MM.1S (cell line): ENCODE measurements at regions not wholly inside any gene's neighbourhood (a gene's known extent, or its start where the extent isn't known, plus 50 kb on each side); places are given as distances from the start of the nearest gene placed in this dataset.

ENCODE experiments used
- DNase-seq: peaks from one replicate; pipeline ENCODE4 v3.0.0-alpha.2; 2015
- H2AFZ ChIP-seq: fragments of 300-600 bp; sonication (generic); 2 replicates; pipeline ENCODE4 v1.6.0; 2016; ENCODE audit warnings: antibody characterized with exemption, low read length
- H3F3A ChIP-seq: fragments of 300-600 bp; sonication (generic); 2 replicates; pipeline ENCODE4 v1.6.1; 2016; ENCODE audit warnings: mild to moderate bottlenecking, antibody characterized with exemption, low read length, moderate library complexity, mixed read lengths; ENCODE audit not compliant: insufficient read depth
- H3K27ac ChIP-seq: fragments of 300-600 bp; sonication (generic); 2 replicates; pipeline ENCODE4 v1.5.1; 2016; ENCODE audit warnings: mild to moderate bottlenecking, low read length
- H3K27me3 ChIP-seq: fragments of 300-600 bp; sonication (generic); replicated peaks from 2 replicates; pipeline ENCODE4 v1.6.0; 2016; ENCODE audit warnings: low read length; ENCODE audit not compliant: insufficient read depth
- H3K36me3 ChIP-seq: fragments of 300-600 bp; sonication (generic); replicated peaks from 2 replicates; pipeline ENCODE4 v1.6.1; 2016; ENCODE audit warnings: mild to moderate bottlenecking, low read length, mixed read lengths; ENCODE audit not compliant: insufficient read depth
- H3K4me1 ChIP-seq: fragments of 300-600 bp; sonication (generic); 2 replicates; pipeline ENCODE4 v1.6.1; 2016; ENCODE audit warnings: low read length, mixed read lengths
- H3K4me2 ChIP-seq: fragments of 300-600 bp; sonication (generic); 2 replicates; pipeline ENCODE4 v1.6.0; 2016; ENCODE audit warnings: low read depth, low read length
- H3K4me3 ChIP-seq: fragments of 300-600 bp; sonication (generic); 2 replicates; pipeline ENCODE4 v1.5.1; 2016; ENCODE audit warnings: low read length, mixed read lengths
- H3K79me2 ChIP-seq: fragments of 300-600 bp; sonication (generic); 2 replicates; pipeline ENCODE4 v1.6.1; 2016; ENCODE audit warnings: mixed run types, low read length, mixed read lengths
- H3K9ac ChIP-seq: fragments of 300-600 bp; sonication (generic); 2 replicates; pipeline ENCODE4 v1.6.1; 2016; ENCODE audit warnings: low read length, mixed read lengths
- H3K9me2 ChIP-seq: fragments of 300-600 bp; sonication (generic); replicated peaks from 2 replicates; pipeline ENCODE4 v1.6.1; 2016; ENCODE audit warnings: mild to moderate bottlenecking, low read length, mixed read lengths; ENCODE audit not compliant: insufficient read depth
- H3K9me3 ChIP-seq: fragments of 300-600 bp; sonication (generic); replicated peaks from 2 replicates; pipeline ENCODE4 v1.6.1; 2016; ENCODE audit warnings: mild to moderate bottlenecking, low read length, mixed read lengths; ENCODE audit not compliant: insufficient read depth
- H4K20me1 ChIP-seq: fragments of 300-600 bp; sonication (generic); 2 replicates; pipeline ENCODE4 v1.6.1; 2016; ENCODE audit warnings: mild to moderate bottlenecking, low read length, moderate library complexity, mixed read lengths; ENCODE audit not compliant: insufficient read depth
- CTCF ChIP-seq: fragments of 300-600 bp; sonication (generic); IDR thresholded peaks from 2 replicates; pipeline ENCODE4 v1.5.1; 2016; ENCODE audit warnings: antibody characterized with exemption, low read length, mixed read lengths
- EZH2 ChIP-seq: fragments of 300-600 bp; sonication (generic); optimal IDR thresholded peaks from 2 replicates; pipeline ENCODE3; 2017; ENCODE audit warnings: low read depth, mild to moderate bottlenecking, antibody characterized with exemption, low read length, mixed read lengths
- EZH2phosphoT487 ChIP-seq: fragments of 300-600 bp; sonication (generic); IDR thresholded peaks from 2 replicates; pipeline ENCODE4 v1.6.1; 2018; ENCODE audit warnings: antibody characterized with exemption, low read length

- Histone ChIP-seq H3K4me2 (no peak overlapping the region), H3K27me3 (no peaks in the 10 kb centered on the region), H3F3A (no peaks in the 10 kb centered on the region), H4K20me1 (no peaks in the 10 kb centered on the region), H3K9me2 (no peaks in the 10 kb centered on the region), H3K27ac (no peak overlapping the region), H3K4me1 (no peaks in the 10 kb centered on the region), H3K9ac (no peak overlapping the region), H3K36me3 (no peaks in the 10 kb centered on the region), H3K79me2 (no peaks in the 10 kb centered on the region), H3K9me3 (no peaks in the 10 kb centered on the region; the same call in 1 of the 2 replicates), H2AFZ (no peak overlapping the region), H3K4me3 (no peak overlapping the region)
- DNase-seq, result no peak
- TF ChIP-seq EZH2phosphoT487, result no peak
- no peak for TF ChIP-seq CTCF
- TF ChIP-seq EZH2, result no peak
These were observed 132.7 kb upstream of the MAP1B start for GRCh38 chr5:71974622-71975021.

DNA sequence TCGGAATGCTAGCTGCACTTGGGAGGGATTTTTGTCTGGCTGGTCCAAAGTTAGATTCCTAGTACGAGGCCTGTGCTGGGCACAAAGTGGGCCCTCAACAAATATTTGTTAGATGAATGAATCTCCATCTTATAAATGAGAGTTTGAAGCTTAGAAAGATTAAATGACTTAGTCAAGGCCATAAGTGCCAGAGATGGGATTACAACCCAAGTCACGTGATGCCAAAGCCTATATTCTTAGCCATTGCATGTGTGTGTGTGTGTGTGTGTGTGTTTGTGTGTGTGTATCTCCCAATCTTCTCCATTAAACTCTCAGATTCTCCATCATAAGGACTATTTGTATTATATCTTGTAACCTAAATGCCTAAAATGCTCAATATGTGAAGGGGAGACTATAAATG lies 130.8 kb upstream of the MAP1B start:
- H3K9ac ChIP-seq, result no peak overlapping the region
- TF ChIP-seq EZH2phosphoT487 (no peak), CTCF (no peak), EZH2 (no peak)
- H3K79me2 ChIP-seq, result no peaks in the 10 kb centered on the region
- H3K9me3 ChIP-seq, result no peaks in the 10 kb centered on the region; the same call in 1 of the 2 replicates
- H3F3A ChIP-seq, result no peaks in the 10 kb centered on the region
- no peaks in the 10 kb centered on the region for H3K27me3 ChIP-seq
- no peak overlapping the region for H2AFZ ChIP-seq
- H3K4me1 ChIP-seq, result no peaks in the 10 kb centered on the region
- no peak overlapping the region for H3K4me2 ChIP-seq
- no peak overlapping the region for H3K4me3 ChIP-seq
- DNase-seq, result no peak
- H4K20me1 ChIP-seq, result no peaks in the 10 kb centered on the region
- H3K27ac ChIP-seq, result no peak overlapping the region
- no peaks in the 10 kb centered on the region for H3K36me3 ChIP-seq
- H3K9me2 ChIP-seq, result no peaks in the 10 kb centered on the region

DNA sequence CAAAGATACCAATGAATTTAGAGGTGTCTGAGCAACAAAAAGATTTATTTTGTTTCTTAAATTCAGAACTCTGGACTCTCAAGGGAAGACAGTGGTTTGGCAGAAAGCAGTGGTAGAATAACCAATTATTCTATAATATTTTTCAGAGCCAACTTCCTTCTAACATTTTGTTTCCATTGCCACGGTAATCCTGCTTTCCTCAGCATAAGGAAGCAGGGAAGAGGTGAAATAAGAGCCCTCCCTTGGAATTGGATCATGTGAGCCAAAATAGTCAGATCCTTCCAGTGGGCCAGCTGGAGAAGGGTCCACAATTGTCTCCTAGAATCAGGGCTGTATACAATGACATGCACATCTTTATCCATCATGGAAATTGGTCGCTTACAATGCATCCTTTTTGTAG lies 130.0 kb upstream of the MAP1B start:
- Histone ChIP-seq H3K36me3 (no peaks in the 10 kb centered on the region), H3K4me3 (no peak overlapping the region), H3K4me2 (no peak overlapping the region), H3K79me2 (no peaks in the 10 kb centered on the region), H3K4me1 (no peaks in the 10 kb centered on the region), H3K9ac (no peak overlapping the region), H3F3A (no peaks in the 10 kb centered on the region), H3K27me3 (no peaks in the 10 kb centered on the region), H3K27ac (no peak overlapping the region), H3K9me2 (no peaks in the 10 kb centered on the region), H4K20me1 (no peaks in the 10 kb centered on the region), H2AFZ (no peak overlapping the region), H3K9me3 (no peaks in the 10 kb centered on the region; the same call in 1 of the 2 replicates)
- no peak for DNase-seq
- TF ChIP-seq EZH2phosphoT487 (no peak), CTCF (no peak), EZH2 (no peak)
